NCI-H460 (cell line): ENCODE measurements at regions not wholly inside any gene's neighbourhood (a gene's known extent, or its start where the extent isn't known, plus 50 kb on each side); places are given as distances from the start of the nearest gene placed in this dataset.

Experiments used
- DNase-seq: peaks from one replicate; pipeline ENCODE4 v3.0.0-alpha.2; 2016; ENCODE audit warnings: low read depth; ENCODE audit errors: extremely low read depth

GRCh38 chr16:8376858-8377257 is 213.5 kb downstream of the TMEM114 start:
- DNase-seq = no peak

- no peak for DNase-seq
Measured at GRCh38 chr16:8376430-8376829, 213.9 kb downstream of the TMEM114 start.

GRCh38 chr16:8375232-8375587 is 215.1 kb downstream of the TMEM114 start:
- DNase-seq = no peak

- DNase-seq = no peak
Measured at GRCh38 chr16:8374586-8375231, 215.6 kb downstream of the TMEM114 start.

GRCh38 chr16:8373676-8374431 is 216.5 kb downstream of the TMEM114 start:
- DNase-seq = no peak

- DNase-seq = no peak
Measured at GRCh38 chr16:8372141-8372540, 218.2 kb downstream of the TMEM114 start.

GRCh38 chr16:8370374-8371270 is 219.7 kb downstream of the TMEM114 start:
- DNase-seq = no peak

- DNase-seq = no peak
Measured at GRCh38 chr16:8358937-8359336, 231.4 kb downstream of the TMEM114 start.

GRCh38 chr16:8355675-8356074 is 234.6 kb downstream of the TMEM114 start:
- DNase-seq = no peak

- no peak for DNase-seq
Measured at GRCh38 chr16:8346294-8346693, 244.0 kb downstream of the TMEM114 start.

- DNase-seq = no peak
Measured at GRCh38 chr16:8342276-8342675, 248.0 kb downstream of the TMEM114 start.

- DNase-seq = no peak
Measured at GRCh38 chr16:8330761-8331160, 259.6 kb downstream of the TMEM114 start.

GRCh38 chr16:8326232-8326631 is 264.1 kb downstream of the TMEM114 start:
- DNase-seq = no peak

GRCh38 chr16:8323153-8323552 is 267.2 kb downstream of the TMEM114 start:
- DNase-seq = no peak

GRCh38 chr16:8320131-8320530 is 270.2 kb downstream of the TMEM114 start:
- DNase-seq = no peak

GRCh38 chr16:8310816-8311215 is 279.5 kb downstream of the TMEM114 start:
- no peak for DNase-seq

- no peak for DNase-seq
Measured at GRCh38 chr16:8310323-8310722, 280.0 kb downstream of the TMEM114 start.

- DNase-seq = no peak
Measured at GRCh38 chr16:8305201-8305600, 285.1 kb downstream of the TMEM114 start.

- DNase-seq = no peak
Measured at GRCh38 chr16:8299635-8300034, 290.7 kb downstream of the TMEM114 start.

GRCh38 chr16:8295513-8296237 is 294.6 kb downstream of the TMEM114 start:
- DNase-seq = no peak

GRCh38 chr16:8293413-8293812 is 296.9 kb downstream of the TMEM114 start:
- DNase-seq = no peak
